ENCODE measurements at regions not wholly inside any gene's neighbourhood (a gene's known extent, or its start where the extent isn't known, plus 50 kb on each side); places are given as distances from the start of the nearest gene placed in this dataset.

DNA sequence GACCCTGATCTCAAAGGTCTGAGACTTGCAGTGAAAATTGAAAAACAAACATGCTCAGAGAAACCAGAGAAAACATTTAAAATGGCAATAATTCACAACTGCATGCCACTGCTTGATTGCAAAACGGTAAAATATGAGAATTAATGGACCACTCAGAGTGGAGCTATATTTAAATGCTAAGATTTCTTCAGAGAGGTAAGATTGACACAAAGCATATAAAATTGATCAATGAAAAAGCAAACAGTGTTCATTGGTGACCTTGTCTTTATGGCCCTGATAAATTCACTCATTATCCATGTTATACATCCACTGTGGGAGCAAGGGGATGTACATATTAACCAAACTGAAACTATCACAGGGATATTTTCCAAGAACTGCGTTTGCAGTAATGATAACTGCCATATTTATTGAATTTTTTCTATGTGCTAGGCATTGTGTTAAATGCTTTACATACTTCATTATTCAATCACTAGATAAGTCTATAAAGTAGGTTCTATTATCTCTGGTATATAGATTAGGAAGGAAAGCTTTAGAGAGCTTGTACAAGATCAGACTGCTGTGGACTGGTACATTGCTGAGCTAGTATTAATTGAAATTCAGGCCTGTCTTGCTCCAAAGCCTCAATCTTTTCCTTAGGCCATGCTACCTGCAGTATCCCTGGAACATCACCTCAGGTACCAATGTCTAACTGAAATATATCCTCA lies 113.9 kb upstream of the LMO3 start:
- TF ChIP-seq, protein P1, sequence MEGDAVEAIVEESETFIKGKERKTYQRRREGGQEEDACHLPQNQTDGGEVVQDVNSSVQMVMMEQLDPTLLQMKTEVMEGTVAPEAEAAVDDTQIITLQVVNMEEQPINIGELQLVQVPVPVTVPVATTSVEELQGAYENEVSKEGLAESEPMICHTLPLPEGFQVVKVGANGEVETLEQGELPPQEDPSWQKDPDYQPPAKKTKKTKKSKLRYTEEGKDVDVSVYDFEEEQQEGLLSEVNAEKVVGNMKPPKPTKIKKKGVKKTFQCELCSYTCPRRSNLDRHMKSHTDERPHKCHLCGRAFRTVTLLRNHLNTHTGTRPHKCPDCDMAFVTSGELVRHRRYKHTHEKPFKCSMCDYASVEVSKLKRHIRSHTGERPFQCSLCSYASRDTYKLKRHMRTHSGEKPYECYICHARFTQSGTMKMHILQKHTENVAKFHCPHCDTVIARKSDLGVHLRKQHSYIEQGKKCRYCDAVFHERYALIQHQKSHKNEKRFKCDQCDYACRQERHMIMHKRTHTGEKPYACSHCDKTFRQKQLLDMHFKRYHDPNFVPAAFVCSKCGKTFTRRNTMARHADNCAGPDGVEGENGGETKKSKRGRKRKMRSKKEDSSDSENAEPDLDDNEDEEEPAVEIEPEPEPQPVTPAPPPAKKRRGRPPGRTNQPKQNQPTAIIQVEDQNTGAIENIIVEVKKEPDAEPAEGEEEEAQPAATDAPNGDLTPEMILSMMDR (IDR thresholded peaks at IDR 0.05) = no peak
- TF ChIP-seq, protein P2, sequence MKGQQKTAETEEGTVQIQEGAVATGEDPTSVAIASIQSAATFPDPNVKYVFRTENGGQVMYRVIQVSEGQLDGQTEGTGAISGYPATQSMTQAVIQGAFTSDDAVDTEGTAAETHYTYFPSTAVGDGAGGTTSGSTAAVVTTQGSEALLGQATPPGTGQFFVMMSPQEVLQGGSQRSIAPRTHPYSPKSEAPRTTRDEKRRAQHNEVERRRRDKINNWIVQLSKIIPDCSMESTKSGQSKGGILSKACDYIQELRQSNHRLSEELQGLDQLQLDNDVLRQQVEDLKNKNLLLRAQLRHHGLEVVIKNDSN (CRISPR knock-in tag; IDR thresholded peaks at IDR 0.05) = no peak
- TF ChIP-seq ZNF232 (CRISPR knock-in tag; IDR thresholded peaks at IDR 0.05) = no peak
- no peak for TF ChIP-seq RELA (CRISPR knock-in tag; IDR thresholded peaks at IDR 0.05; ENCODE audit: borderline replicate concordance)
- TF ChIP-seq, protein P3, sequence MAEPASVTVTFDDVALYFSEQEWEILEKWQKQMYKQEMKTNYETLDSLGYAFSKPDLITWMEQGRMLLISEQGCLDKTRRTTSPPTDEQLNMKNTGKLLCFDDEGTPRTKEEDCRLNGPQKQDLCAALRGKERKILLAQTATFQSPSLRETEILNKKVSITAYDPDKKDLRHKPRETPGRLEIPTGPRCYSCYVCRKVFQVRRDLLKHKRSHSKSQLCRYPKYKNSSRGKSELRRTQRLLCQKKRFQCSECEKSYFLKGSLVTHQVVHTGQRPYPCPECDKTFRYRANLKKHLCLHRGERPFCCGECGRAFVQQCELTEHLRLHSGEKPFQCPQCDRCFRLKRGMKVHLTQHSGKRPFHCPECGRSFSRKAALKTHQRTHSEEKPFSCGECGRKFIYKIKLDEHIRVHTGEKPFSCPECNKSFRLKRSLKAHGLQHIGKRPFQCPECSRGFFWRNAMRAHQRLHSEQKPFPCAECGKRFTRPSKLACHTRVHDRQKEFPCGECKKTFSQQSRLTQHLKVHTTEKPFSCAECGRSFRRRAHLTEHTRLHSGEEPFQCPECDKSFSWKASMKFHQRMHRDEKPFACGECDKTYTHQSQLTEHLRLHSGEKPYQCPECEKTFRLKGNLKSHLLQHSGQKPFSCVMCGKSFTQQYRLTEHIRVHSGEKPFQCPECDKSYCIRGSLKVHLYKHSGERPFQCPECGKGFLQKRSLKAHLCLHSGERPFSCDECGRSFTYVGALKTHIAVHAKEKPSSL (CRISPR knock-in tag; conservative IDR thresholded peaks at IDR 0.05) = no peak
- TF ChIP-seq MXD4 (CRISPR knock-in tag; IDR thresholded peaks at IDR 0.05; ENCODE audit: borderline replicate concordance) = no peak
